Skin epidermis (tissue), 12 donors: ENCODE measurements at regions not wholly inside any gene's neighbourhood (a gene's known extent, or its start where the extent isn't known, plus 50 kb on each side); places are given as distances from the start of the nearest gene placed in this dataset.

Experiments used
- H3K27ac ChIP-seq, 21 experiments: fragments of 200-600 bp; sonication (generic) in 11 of 21; one replicate each; pipeline ENCODE4 v1.5.0; 2020; ENCODE audit warnings: mild to moderate bottlenecking in 3 of 21, inconsistent platforms in 2 of 21, moderate library complexity in 2 of 21
- H3K4me3 ChIP-seq, 7 experiments: fragments of 200-600 bp; sonication (generic) in 2 of 7; one replicate each; pipeline ENCODE4 v1.5.0; 2020; ENCODE audit warnings: inconsistent platforms in 2 of 7, mild to moderate bottlenecking in 2 of 7, moderate library complexity in 1 of 7

- Histone ChIP-seq H3K27ac (no peak overlapping the region), H3K4me3 (no peak overlapping the region)
Measured at GRCh38 chr12:78402366-78403134, 462.0 kb upstream of the SYT1 start.

DNA sequence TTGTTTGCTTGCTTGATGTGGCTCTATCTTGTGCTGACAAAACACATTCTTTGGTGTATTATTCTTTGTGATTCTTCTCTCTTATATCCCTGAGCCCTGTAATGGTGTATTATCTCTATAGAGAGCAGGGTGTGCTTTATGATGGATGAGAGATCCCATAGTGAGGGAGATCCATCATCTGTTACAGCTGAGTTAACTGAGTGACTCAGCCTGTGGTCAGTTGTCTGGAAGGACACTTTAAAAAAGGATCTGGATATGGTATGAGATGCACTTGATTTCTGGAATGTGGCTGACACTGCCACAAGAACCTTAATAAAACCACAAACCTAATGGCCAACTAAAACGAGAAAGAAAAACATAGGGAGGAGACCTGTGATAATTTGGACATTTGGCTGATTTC lies 461.4 kb upstream of the SYT1 start:
- Histone ChIP-seq H3K27ac (no peak overlapping the region), H3K4me3 (no peak overlapping the region)

DNA sequence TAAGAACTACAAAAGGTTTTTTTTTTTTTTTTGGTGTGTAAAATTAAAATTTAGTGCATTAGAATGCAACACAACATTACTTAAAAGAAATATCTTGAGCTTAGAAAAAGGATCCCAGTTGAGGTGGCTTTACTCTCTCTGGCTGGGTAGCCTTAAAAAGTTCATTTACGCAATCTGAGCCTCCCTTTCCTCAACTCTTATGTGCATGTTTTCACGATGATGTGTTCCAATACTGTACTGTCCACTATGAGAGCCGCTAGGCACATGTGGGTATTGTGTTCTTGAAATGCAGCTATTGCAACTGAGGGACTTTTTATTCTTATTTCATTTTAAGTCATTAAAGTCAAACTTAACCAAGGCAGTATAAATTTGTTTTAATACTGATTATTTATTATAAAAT lies 460.9 kb upstream of the SYT1 start:
- H3K27ac ChIP-seq, result no peak overlapping the region
- H3K4me3 ChIP-seq, result no peak overlapping the region

- H3K4me3 ChIP-seq, result no peak overlapping the region
- no peak overlapping the region for H3K27ac ChIP-seq
Measured at GRCh38 chr12:78406213-78406612, 458.4 kb upstream of the SYT1 start.

DNA sequence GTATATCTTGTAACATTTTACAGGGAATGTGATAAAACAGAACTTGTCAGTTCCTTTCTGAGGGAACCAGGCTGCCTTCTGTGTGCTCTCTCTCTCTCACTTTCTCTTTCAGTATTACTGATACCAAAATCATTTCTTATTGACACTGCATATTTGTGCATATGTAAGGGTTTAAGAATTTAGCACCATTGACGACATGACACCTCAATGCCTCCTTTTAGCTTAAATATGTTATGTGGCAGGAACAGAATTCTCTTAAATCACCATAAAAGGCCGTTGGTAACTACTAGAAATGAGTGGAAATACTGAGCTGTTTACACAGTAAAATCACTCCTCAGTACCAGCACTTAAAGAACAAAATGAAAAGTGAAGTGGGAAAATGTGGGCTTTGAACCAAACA lies 457.7 kb upstream of the SYT1 start:
- Histone ChIP-seq H3K27ac (no peak overlapping the region), H3K4me3 (no peak overlapping the region)

GRCh38 chr12:78407722-78408121 lies 456.9 kb upstream of the SYT1 start:
- Histone ChIP-seq H3K27ac (no peak overlapping the region), H3K4me3 (no peak overlapping the region)

GRCh38 chr12:78414071-78414470 lies 450.5 kb upstream of the SYT1 start:
- H3K4me3 ChIP-seq, result no peak overlapping the region
- H3K27ac ChIP-seq, result no peak overlapping the region

- Histone ChIP-seq H3K4me3 (no peak overlapping the region), H3K27ac (no peak overlapping the region)
Measured at GRCh38 chr12:78418919-78419318, 445.7 kb upstream of the SYT1 start.

GRCh38 chr12:78419513-78419912 lies 445.1 kb upstream of the SYT1 start:
- Histone ChIP-seq H3K27ac (no peak overlapping the region), H3K4me3 (no peak overlapping the region)

DNA sequence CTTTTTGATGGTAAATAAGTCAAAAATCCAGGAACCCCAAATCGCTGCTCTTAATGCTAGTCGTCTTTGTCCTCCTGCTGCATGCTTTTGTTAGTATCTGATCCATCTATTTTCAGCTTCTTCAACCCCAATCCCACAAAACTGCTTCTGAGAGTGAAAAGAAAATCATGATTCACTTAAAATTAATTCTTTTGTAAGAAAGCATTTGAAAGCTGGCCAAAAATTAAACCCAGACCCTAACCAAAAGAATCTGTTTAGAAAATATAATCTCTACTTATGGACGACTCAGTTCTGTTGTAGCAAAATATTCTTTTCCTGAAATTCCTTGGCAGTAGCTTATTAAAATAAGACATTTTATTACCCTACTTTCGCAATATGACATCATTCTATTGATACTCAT lies 443.6 kb upstream of the SYT1 start:
- H3K27ac ChIP-seq, result no peak overlapping the region
- no peak overlapping the region for H3K4me3 ChIP-seq

DNA sequence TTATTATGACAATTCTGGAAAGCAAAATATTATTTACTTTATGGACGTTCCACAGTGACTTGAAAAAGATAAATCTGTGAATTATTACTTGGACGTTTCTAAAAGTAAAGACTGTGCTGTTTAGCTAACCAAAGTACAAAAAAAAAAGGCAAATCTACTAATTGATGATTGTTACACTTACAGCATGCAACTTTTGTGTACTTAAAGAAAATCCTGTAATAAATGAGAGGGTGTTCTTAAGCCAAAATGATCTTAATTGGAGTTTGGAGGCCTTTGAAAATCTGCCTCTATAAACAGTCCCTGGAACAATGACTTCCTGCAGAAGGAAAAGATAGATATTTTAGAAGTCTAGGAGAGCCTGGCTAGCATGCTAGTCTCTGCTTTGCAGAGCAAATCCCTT lies 434.0 kb upstream of the SYT1 start:
- H3K4me3 ChIP-seq, result no peak overlapping the region

GRCh38 chr12:78431931-78432330 lies 432.6 kb upstream of the SYT1 start:
- Histone ChIP-seq H3K4me3 (no peak overlapping the region), H3K27ac (no peak overlapping the region)

More for the DNA sequence above, 434.0 kb upstream of the SYT1 start:
- H3K27ac ChIP-seq, result no peak overlapping the region

GRCh38 chr12:78439666-78440065 lies 424.9 kb upstream of the SYT1 start:
- H3K4me3 ChIP-seq, result no peak overlapping the region

DNA sequence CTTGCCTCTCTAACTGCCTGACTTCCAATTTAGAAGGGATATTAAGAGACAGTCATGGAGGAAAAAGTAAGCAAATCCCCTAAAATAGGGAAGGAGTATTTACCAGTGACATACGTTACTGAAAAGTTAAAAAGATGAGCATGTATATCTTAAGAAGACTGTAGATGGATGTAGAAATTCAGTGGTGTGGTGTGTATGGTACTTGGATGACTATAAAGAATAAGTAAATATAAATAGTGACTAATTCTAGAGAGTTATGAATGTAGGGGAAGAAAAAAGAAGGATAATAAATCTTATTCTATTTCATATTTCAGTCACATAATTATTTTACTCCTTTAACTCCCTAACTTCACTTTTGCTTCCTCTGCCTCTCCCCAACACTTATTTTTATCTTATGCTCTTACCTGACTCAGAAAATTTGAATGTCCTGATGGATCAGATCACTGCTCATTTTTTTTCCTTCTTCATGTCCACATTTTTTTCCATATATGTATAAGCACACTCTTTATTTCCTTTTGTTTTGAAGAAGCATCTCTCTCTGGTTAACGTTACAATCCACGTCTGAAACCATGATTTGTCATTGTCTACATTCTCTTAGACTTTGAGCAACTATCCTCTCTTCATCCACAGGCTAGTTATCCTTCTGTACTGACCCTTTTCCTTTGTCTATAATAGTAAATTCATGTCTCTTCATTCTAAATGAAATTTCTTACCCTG lies 422.7 kb upstream of the SYT1 start:
- no peak overlapping the region for H3K27ac ChIP-seq
- no peak overlapping the region for H3K4me3 ChIP-seq

More at GRCh38 chr12:78439666-78440065, 424.9 kb upstream of the SYT1 start:
- no peak overlapping the region for H3K27ac ChIP-seq

DNA sequence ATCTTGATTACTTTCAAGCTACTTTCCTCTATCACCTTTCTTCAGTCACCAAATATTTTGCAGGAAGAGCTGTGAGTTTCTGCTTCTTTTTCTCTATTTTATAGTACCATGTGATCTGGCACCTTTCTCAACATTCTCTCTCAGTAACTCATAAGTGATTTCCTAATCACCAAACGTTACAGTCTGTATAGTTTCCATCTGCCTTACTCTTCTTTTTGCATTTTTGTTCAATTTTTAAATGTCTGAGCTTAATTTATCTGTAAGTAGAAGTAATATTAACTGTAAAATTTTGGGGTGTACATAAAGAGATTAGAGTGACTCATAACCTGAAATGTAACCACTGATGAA lies 422.1 kb upstream of the SYT1 start:
- Histone ChIP-seq H3K4me3 (no peak overlapping the region), H3K27ac (no peak overlapping the region)

- H3K27ac ChIP-seq, result no peak overlapping the region
- no peak overlapping the region for H3K4me3 ChIP-seq
Measured at GRCh38 chr12:78446555-78446954, 418.0 kb upstream of the SYT1 start.

GRCh38 chr12:78447373-78447772 lies 417.2 kb upstream of the SYT1 start:
- H3K27ac ChIP-seq, result no peak overlapping the region
- H3K4me3 ChIP-seq, result no peak overlapping the region

DNA sequence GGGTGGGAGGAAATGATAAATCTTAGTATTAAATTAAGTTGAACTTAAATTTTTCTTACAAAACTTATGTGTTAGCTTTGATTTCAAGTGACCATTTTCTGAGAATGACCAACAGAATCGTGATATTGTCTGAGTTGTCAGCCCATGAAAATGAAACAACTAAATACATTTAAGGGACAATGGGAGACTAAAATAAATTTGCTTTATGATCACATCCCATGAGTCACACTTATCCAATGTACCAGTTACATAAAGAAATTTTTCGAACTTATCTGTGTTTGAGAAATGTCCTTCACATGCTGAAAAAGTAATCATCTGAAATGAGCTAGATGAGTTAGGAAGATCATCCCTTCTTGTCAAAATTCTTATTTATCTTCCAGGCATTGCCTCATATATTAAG lies 415.9 kb upstream of the SYT1 start:
- no peak overlapping the region for H3K4me3 ChIP-seq
- H3K27ac ChIP-seq, result no peak overlapping the region

GRCh38 chr12:78455991-78456390 lies 408.6 kb upstream of the SYT1 start:
- Histone ChIP-seq H3K27ac (no peak overlapping the region), H3K4me3 (no peak overlapping the region)

DNA sequence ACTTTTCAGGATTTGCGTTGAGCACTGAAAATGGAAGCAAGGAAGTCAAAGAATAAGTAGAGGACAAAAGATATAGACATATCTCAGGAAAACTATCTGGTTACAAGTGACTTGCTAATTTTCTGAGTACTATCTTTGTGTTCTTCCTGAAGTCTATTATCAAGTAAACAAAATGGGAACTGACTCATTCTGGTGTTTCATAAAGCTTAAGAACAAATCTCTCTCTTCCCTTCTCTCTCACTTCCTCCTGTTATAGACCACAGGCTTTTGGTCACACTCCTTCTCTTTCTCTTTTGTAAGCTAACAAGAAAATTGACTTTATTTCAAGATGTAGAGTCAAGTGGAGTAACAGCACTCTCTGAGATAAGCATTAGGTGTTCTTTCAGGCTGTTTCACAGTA lies 406.6 kb upstream of the SYT1 start:
- no peak overlapping the region for H3K27ac ChIP-seq
- H3K4me3 ChIP-seq, result no peak overlapping the region

DNA sequence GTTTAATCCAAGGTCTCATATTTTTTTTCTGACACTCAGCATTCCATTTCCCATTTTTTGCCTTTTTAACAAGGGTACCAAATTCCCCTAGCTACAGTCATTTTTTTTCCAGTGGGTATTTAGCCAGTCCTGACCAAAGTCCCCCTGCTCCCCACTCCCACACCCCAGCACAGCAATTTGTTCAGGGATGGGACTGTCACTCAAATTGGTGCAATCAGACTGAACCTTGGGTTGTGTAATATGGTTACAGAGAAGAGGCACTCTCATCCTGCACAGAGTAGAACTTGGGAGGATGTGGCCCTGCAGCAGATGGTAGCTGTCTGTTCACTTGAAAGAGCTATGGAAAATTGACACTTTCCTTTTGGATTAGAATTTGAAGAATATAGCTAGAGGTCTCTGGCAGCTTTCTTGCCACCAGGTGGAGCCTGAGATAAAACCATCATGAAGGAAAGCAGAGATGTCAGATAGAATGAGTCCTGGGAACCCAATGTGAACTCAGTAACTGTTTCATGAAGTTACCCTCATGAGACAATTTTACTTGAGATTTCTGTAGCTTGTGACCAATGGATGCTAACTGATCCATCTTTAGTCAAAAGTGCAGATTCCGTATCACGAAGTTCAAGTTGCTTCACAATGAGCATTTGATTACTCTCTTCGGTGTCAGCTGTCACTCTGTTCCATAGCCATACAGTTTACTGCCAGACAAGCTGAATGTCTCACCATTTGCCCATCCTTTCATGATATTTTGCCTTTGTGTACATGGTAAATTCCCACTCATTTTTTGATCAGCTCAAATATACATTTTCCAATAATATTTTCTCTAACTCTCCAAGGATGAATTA lies 394.0 kb upstream of the SYT1 start:
- no peak overlapping the region for H3K27ac ChIP-seq

More for the DNA sequence above, 394.0 kb upstream of the SYT1 start:
- H3K4me3 ChIP-seq, result no peak overlapping the region
